ENCODE measurements at regions not wholly inside any gene's neighbourhood (a gene's known extent, or its start where the extent isn't known, plus 50 kb on each side); places are given as distances from the start of the nearest gene placed in this dataset.

GRCh38 chr10:57628592-57629284, 639.0 kb downstream of the IPMK start:
- Histone ChIP-seq H2AFZ (ENCODE audit: low read length) (no peak overlapping the region), H3K27ac (ENCODE audit: low read depth, low read length, poor library complexity, severe bottlenecking) (no peak overlapping the region), H3K4me3 (ENCODE audit: low read depth, low read length, poor library complexity, severe bottlenecking) (no peak overlapping the region), H3K79me2 (ENCODE audit: insufficient read depth, low read depth, low read length) (no peaks in the 10 kb centered on the region), H3K36me3 (ENCODE audit: insufficient read depth, low read length) (no peaks in the 10 kb centered on the region), H3K9me3 (ENCODE audit: low read length) (no peaks in the 10 kb centered on the region), H3K4me2 (ENCODE audit: low read length) (no peak overlapping the region), H3K9me2 (ENCODE audit: insufficient read depth, low read length) (no peaks in the 10 kb centered on the region), H4K20me1 (ENCODE audit: insufficient read depth, low read length) (no peaks in the 10 kb centered on the region), H3K4me1 (ENCODE audit: insufficient read depth, low read length, poor library complexity, severe bottlenecking) (no peaks in the 10 kb centered on the region)
- CTCF ChIA-PET (ENCODE audit: unreplicated experiment) = no interaction called here
- TF ChIP-seq EZH2phosphoT487 (IDR thresholded peaks at IDR 0.05; ENCODE audit: borderline replicate concordance, low read depth, low read length) = no peak
- no peak for TF ChIP-seq CTCF (conservative IDR thresholded peaks at IDR 0.05; ENCODE audit: low read length)
- BruUV-seq (replicated peaks) = no TSS peak
- DNase-seq (ENCODE audit: low spot score) = no peak
- POLR2A ChIA-PET = no interaction called here
- intact Hi-C loops (cut with micrococcal nuclease; ENCODE audit: unreplicated experiment) = no loop called here

GRCh38 chr10:57627642-57628178, 640.0 kb downstream of the IPMK start:
- H4K20me1 ChIP-seq (ENCODE audit: insufficient read depth, low read length) = no peaks in the 10 kb centered on the region
- ChIA-PET POLR2A (no interaction called here), CTCF (ENCODE audit: unreplicated experiment) (no interaction called here)

More at GRCh38 chr10:57627642-57628178, 640.0 kb downstream of the IPMK start:
- Histone ChIP-seq H3K4me2 (ENCODE audit: low read length) (no peak overlapping the region), H3K79me2 (ENCODE audit: insufficient read depth, low read depth, low read length) (no peaks in the 10 kb centered on the region), H3K9me3 (ENCODE audit: low read length) (no peaks in the 10 kb centered on the region), H3K27ac (ENCODE audit: low read depth, low read length, poor library complexity, severe bottlenecking) (no peak overlapping the region), H2AFZ (ENCODE audit: low read length) (no peak overlapping the region), H3K36me3 (ENCODE audit: insufficient read depth, low read length) (no peaks in the 10 kb centered on the region), H3K4me3 (ENCODE audit: low read depth, low read length, poor library complexity, severe bottlenecking) (no peak overlapping the region), H3K9me2 (ENCODE audit: insufficient read depth, low read length) (no peaks in the 10 kb centered on the region), H3K4me1 (ENCODE audit: insufficient read depth, low read length, poor library complexity, severe bottlenecking) (no peaks in the 10 kb centered on the region)
- intact Hi-C loops (cut with micrococcal nuclease; ENCODE audit: unreplicated experiment) = no loop called here
- TF ChIP-seq EZH2phosphoT487 (IDR thresholded peaks at IDR 0.05; ENCODE audit: borderline replicate concordance, low read depth, low read length) (no peak), CTCF (conservative IDR thresholded peaks at IDR 0.05; ENCODE audit: low read length) (no peak)
- BruUV-seq (replicated peaks) = no TSS peak
- no peak for DNase-seq (ENCODE audit: low spot score)
